ENCODE measurements at regions not wholly inside any gene's neighbourhood (a gene's known extent, or its start where the extent isn't known, plus 50 kb on each side); places are given as distances from the start of the nearest gene placed in this dataset.

GRCh38 chr6:15875797-15876196 lies 213.0 kb upstream of the DTNBP1 start:
- no peaks in the 10 kb centered on the region for H3K27me3 ChIP-seq (ENCODE audit: insufficient read depth, poor library complexity, severe bottlenecking)
- no peak overlapping the region for H3K4me3 ChIP-seq (replicated peaks; ENCODE audit: insufficient read depth, low read length)
- no peak for DNase-seq (ENCODE audit: low read depth in 1 of 2, low spot score in 1 of 2)
- H3K27ac ChIP-seq (replicated peaks): no peak overlapping the region
- no peak for TF ChIP-seq CTCF (IDR thresholded peaks at IDR 0.05; ENCODE audit: insufficient read depth, low read length)
- no peak for TF ChIP-seq POLR2AphosphoS5 (IDR thresholded peaks at IDR 0.05; ENCODE audit: low read depth)
- TF ChIP-seq SPI1 (IDR thresholded peaks at IDR 0.05; ENCODE audit: borderline replicate concordance, low read depth): no peak
- no peak for TF ChIP-seq GABPA (IDR thresholded peaks at IDR 0.05; ENCODE audit: low read depth)
- TF ChIP-seq REST (IDR thresholded peaks at IDR 0.05; ENCODE audit: insufficient replicate concordance, low read depth): no peak

- no peaks in the 10 kb centered on the region for H3K27me3 ChIP-seq (ENCODE audit: insufficient read depth, poor library complexity, severe bottlenecking)
- TF ChIP-seq SPI1 (IDR thresholded peaks at IDR 0.05; ENCODE audit: borderline replicate concordance, low read depth): no peak
- no peak for TF ChIP-seq POLR2AphosphoS5 (IDR thresholded peaks at IDR 0.05; ENCODE audit: low read depth)
- no peak for TF ChIP-seq CTCF (IDR thresholded peaks at IDR 0.05; ENCODE audit: insufficient read depth, low read length)
- no peak for TF ChIP-seq GABPA (IDR thresholded peaks at IDR 0.05; ENCODE audit: low read depth)
- no peak overlapping the region for H3K27ac ChIP-seq (replicated peaks)
- no peak for DNase-seq (ENCODE audit: low read depth in 1 of 2, low spot score in 1 of 2)
- H3K4me3 ChIP-seq (replicated peaks; ENCODE audit: insufficient read depth, low read length): no peak overlapping the region
Measured at GRCh38 chr6:15874821-15875220, 212.0 kb upstream of the DTNBP1 start.

GRCh38 chr6:15874326-15874725 lies 211.5 kb upstream of the DTNBP1 start:
- Histone ChIP-seq H3K27ac (replicated peaks) (no peak overlapping the region), H3K27me3 (ENCODE audit: insufficient read depth, poor library complexity, severe bottlenecking) (no peaks in the 10 kb centered on the region), H3K4me3 (replicated peaks; ENCODE audit: insufficient read depth, low read length) (no peak overlapping the region)
- DNase-seq (ENCODE audit: low read depth in 1 of 2, low spot score in 1 of 2): no peak
- TF ChIP-seq SPI1 (IDR thresholded peaks at IDR 0.05; ENCODE audit: borderline replicate concordance, low read depth) (no peak), REST (IDR thresholded peaks at IDR 0.05; ENCODE audit: insufficient replicate concordance, low read depth) (no peak), POLR2AphosphoS5 (IDR thresholded peaks at IDR 0.05; ENCODE audit: low read depth) (no peak), GABPA (IDR thresholded peaks at IDR 0.05; ENCODE audit: low read depth) (no peak), CTCF (IDR thresholded peaks at IDR 0.05; ENCODE audit: insufficient read depth, low read length) (no peak)

Data from HL-60 (cell line).